Gastrocnemius medialis (tissue), 4 donors: ENCODE measurements at regions not wholly inside any gene's neighbourhood (a gene's known extent, or its start where the extent isn't known, plus 50 kb on each side); places are given as distances from the start of the nearest gene placed in this dataset.

Experiments used
- CTCF ChIP-seq, 5 experiments: fragments of 450-650 bp in 3 of 5; fragments of 200-600 bp in 2 of 5; sonication (generic) in 2 of 5; IDR thresholded peaks in 4 of 5; conservative IDR thresholded peaks in 1 of 5; 1 replicate in 4 of 5; 2 replicates in 1 of 5; pipeline ENCODE4 v1.5.1; 2016 to 2019; ENCODE audit warnings: antibody characterized with exemption in 5 of 5, mild to moderate bottlenecking in 3 of 5, moderate library complexity in 3 of 5
- POLR2A ChIP-seq, 2 donors: fragments of 450-650 bp; IDR thresholded peaks; one replicate each; pipeline ENCODE4 v1.6.1; 2017; ENCODE audit warnings: antibody characterized with exemption in 2 of 2, mild to moderate bottlenecking in 2 of 2, moderate library complexity in 2 of 2

- TF ChIP-seq CTCF (IDR thresholded peaks at IDR 0.05 in 4 of 5, conservative IDR thresholded peaks at IDR 0.05 in 1 of 5), result no peak
- TF ChIP-seq POLR2A (IDR thresholded peaks at IDR 0.05), result no peak
These were observed 69.8 kb upstream of the SLC25A26 start for GRCh38 chr3:66150977-66151376.
